HFF-Myc (cell line): ENCODE measurements at regions not wholly inside any gene's neighbourhood (a gene's known extent, or its start where the extent isn't known, plus 50 kb on each side); places are given as distances from the start of the nearest gene placed in this dataset.

Experiments used
- DNase-seq: peaks from one replicate; pipeline ENCODE4 v3.0.0-alpha.2; 2011; ENCODE audit warnings: low read depth; ENCODE audit errors: extremely low read depth
- H3K4me3 ChIP-seq: replicated peaks from 2 replicates; pipeline ENCODE4 v1.5.1; 2011; ENCODE audit warnings: low read depth, mild to moderate bottlenecking, control low read depth, low read length
- TF ChIP-seq, protein P1 (sequence below): IDR thresholded peaks from 2 replicates; pipeline ENCODE4 v1.5.1; 2012; ENCODE audit warnings: mild to moderate bottlenecking, low read depth, low read length, control low read depth; ENCODE audit errors: missing control alignments

- no peak overlapping the region for H3K4me3 ChIP-seq
- no peak for DNase-seq
- TF ChIP-seq, protein P1, sequence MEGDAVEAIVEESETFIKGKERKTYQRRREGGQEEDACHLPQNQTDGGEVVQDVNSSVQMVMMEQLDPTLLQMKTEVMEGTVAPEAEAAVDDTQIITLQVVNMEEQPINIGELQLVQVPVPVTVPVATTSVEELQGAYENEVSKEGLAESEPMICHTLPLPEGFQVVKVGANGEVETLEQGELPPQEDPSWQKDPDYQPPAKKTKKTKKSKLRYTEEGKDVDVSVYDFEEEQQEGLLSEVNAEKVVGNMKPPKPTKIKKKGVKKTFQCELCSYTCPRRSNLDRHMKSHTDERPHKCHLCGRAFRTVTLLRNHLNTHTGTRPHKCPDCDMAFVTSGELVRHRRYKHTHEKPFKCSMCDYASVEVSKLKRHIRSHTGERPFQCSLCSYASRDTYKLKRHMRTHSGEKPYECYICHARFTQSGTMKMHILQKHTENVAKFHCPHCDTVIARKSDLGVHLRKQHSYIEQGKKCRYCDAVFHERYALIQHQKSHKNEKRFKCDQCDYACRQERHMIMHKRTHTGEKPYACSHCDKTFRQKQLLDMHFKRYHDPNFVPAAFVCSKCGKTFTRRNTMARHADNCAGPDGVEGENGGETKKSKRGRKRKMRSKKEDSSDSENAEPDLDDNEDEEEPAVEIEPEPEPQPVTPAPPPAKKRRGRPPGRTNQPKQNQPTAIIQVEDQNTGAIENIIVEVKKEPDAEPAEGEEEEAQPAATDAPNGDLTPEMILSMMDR, result no peak
Observed at GRCh38 chr5:60014331-60014730, 120.8 kb upstream of the PDE4D start.

DNA sequence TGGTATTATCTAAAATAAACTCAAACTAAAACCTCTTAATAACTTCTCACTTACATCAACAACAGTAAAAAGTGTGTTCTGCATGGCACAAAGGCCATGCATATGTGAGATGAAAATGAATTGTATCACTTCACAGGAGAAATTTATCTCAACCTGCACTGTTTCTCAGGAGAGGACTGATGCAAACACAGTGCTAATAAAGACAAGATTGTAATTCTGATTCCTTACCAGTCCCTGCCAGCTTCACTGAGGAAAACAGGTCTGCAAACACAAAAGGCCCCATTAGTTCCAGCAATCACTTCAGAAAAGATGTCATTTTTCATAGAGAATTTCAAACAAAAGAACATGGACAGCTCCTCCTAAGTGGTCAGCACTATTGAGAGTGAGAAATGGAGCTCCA lies 117.3 kb upstream of the PDE4D start:
- TF ChIP-seq, protein P1, result no peak
- no peak for DNase-seq
- H3K4me3 ChIP-seq, result no peak overlapping the region

DNA sequence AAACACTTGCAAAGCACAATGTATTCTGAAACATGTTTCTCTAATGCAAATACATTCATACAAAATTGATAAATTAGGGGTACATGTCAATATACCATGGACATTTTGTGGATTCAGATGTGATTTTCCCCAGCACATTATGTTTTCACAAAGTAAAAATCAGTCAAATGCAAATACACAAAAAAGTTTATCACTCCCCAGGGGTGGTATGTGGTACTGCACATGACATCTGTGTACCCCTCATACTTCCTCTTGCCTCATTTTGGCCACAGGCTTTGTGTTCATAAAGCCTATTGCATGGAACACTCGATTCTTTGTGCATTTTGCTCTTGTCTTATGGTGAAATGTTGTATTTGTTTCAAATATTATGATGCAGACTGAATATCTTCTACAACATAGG lies 116.8 kb upstream of the PDE4D start:
- TF ChIP-seq, protein P1, result no peak
- no peak overlapping the region for H3K4me3 ChIP-seq
- DNase-seq, result no peak

DNA sequence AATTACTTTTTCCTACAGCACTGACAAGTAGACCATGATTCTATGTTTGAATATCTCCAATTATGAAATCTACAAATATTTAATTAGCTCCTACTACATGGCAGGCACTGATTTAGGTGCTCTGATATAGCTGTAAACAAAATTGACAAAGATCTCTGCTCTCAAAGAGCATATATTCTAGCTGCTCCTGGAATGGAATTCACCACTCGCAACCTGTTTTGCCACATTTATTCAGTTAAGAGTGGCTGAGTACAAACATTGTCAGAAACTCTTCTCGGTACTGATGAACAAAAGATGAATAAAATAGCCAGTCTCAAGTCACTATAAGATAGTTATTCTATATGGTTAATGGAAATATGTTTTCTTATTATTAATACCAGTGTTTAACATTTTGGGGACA lies 114.2 kb upstream of the PDE4D start:
- DNase-seq, result no peak
- TF ChIP-seq, protein P1, result no peak
- no peak overlapping the region for H3K4me3 ChIP-seq

DNA sequence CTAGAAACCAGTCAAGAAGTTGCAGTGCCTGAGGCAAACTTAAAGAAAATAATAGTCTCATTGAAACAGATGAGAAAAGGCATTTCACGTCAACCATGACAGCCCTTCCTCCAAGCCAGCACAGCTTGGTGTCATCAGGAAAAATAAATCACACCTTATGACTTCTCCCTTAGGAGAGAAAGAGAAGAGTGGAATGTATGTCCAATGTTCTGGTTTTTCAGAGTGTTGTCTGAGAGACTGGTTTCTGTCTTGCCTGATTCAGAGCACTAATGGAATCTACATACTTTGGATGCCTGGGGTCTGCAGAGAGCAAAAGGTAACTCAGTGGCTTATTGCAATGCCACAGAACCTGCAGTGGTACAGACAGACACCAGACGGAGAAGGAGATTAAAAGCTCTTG lies 105.5 kb upstream of the PDE4D start:
- no peak overlapping the region for H3K4me3 ChIP-seq
- TF ChIP-seq, protein P1, result no peak
- DNase-seq, result no peak

- no peak for DNase-seq
- H3K4me3 ChIP-seq, result no peak overlapping the region
- TF ChIP-seq, protein P1, result no peak
Observed at GRCh38 chr5:59992206-59992605, 98.7 kb upstream of the PDE4D start.

DNA sequence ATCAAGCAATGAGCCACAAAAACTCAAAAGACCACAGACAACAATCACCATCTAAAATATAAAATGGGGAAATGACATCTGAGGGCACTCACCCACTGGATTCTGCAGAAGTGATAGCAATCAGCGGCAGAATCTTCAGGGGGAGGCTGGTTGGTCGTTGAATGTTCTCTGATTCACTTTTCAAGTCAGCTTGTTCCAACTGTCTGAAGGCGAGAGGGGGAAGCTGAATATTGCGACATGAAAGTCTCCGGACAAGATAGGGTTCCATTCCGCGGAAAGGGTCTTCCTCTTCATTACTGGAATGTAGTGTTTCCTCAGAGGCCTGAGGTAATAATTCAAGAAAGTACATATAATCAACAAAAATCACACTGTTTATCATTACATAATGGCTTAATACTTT lies 94.9 kb upstream of the PDE4D start:
- DNase-seq, result no peak
- TF ChIP-seq, protein P1, result no peak
- H3K4me3 ChIP-seq, result no peak overlapping the region
